Hypothalamus (tissue), 51 donors: ENCODE measurements at regions not wholly inside any gene's neighbourhood (a gene's known extent, or its start where the extent isn't known, plus 50 kb on each side); places are given as distances from the start of the nearest gene placed in this dataset.

ENCODE experiments used
- DNase-seq, 51 donors: peaks; one replicate each; lab custom pipeline; 2025; lab: John Stamatoyannopoulos, UW

DNA sequence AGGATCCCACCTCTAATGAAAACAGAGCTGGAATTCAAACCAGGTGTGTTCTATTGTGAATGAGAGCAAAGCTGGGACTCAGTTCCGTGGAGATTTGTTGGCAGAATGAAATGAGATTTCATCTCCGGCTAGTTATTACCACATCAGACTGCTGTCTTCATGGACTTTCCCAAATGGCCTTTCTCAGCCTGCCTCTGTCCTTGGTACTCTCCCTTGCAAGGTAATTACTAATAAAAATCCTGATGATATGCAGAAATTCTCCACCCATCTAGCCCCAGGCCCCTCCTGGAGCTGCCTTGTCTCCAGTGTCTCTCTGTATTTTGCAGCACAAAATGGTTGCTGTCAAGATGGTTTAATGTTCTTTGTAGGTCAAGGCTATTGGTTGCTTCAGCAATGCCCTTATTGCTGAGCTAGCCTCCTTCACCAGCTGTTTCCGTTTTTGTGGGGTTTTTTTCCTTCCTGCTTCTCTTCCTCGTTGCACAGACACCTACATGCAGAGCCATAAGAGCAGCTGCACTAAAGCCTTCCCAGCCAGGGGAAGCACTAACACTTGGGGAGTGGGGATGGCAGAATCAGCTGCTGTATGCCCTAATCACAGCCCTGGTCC is 185.0 kb upstream of the GHITM start:
- no peak for DNase-seq

DNA sequence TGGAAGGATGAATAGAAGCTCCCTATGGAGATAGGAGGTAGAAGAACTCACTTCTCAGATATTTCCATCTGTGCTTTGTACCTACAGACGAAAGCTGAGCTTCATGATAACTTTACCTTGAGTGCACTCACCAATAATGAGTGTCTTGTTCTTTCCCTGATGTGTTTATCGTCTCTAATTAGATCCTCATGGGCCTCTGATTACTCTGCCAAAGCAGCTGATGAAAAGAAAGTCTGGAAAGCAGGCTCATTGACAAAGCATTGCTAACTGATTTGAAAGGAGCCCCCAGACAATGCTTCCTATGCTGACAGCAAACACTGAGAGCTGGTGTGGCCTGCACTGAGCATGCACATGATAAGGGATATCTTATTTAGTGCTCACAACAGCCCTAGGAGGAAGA is 183.9 kb upstream of the GHITM start:
- DNase-seq, result no peak

DNA sequence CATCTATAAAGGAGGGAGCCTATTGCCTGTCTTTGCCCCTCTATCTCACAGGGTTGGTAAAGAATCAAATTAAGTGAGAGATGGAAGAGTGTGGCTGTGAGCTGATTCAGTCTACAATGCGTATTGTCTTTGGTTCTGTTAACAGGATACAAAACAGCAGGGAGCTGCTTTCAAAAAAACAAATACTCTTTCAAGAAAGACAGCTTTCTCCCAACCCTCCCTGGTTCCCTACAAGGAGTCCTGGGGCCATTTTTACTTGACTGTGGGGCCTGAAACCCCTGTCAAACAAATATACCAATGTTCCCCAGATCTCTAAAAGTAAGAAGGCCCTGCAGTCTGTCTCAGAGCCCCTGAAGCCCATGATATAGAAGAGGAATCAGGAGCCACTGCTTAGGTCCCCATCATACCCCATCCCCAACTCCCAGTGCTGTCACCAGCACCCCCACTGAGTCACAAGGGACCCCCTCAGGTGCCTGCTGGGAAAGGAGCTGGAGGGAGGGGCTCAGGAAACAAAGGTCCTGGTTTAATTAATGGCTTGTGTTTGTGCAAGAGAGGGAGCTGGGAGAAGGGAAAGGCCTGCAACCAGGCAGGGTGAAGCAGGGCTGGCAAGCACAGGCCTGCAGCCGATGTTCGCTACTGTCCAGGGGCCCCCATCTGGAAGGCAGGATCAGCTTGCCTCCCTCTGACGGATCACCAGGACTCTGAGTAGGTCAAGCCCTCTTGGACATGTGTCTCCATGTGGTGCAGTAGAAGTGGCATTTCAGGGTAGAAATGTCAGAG is 182.0 kb upstream of the GHITM start:
- no peak for DNase-seq

DNA sequence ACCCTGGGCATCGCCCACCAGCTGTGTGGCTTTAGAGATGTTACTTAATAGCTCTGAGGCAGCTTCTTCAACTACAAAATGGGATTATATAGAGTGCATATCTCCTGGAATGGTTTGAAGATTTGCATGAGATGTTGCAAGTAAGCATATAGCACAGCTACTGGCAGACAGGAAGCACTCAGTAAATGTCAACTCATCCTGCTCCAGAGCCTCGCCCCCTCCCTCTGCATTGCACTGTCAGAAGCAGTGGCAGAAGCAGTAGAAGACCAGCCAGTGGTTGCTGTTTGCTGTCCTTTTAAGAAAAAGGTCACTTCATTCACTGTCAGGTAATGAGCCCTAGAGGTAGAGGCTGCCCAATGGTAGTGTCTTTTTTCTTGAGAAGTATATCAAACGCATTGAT is 180.0 kb upstream of the GHITM start:
- DNase-seq, result no peak

DNA sequence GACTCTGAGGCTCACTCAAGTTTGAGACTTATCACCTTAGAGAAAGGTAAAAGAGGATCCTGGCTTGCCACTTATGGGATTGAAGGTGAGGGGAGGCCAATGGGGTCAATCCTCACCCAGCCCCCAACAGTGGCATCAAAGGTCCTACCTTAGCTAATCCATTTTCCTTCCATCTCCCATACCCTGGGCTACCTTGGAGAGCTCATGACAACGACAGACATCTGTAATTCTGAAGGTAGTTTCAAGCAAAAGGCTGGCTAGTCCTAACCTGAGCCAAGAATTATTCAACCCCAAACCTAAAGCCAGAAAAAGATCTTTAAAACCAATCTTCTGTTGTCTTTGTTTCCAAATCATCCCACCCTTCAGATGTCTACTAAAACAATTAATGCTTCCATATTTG is 179.2 kb upstream of the GHITM start:
- DNase-seq, result no peak

DNA sequence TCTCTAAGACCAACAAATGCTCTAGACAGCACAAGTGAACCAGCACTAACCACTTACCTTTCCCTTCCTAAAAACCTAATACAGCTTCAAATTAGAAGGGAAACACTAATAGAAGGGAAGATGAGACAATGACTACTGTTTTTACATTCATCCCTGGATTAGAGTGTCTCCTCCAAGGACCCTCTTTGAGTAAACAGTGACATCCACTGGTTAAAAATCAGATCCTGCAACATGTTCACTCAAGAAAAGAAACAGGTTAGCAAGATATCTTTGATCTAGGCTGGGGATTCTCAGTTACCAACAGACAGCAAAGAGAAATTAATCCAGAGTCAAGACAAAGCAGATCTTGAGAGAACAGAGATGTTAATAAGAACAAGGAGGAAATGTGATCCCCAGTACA is 177.7 kb upstream of the GHITM start:
- DNase-seq, result no peak

DNA sequence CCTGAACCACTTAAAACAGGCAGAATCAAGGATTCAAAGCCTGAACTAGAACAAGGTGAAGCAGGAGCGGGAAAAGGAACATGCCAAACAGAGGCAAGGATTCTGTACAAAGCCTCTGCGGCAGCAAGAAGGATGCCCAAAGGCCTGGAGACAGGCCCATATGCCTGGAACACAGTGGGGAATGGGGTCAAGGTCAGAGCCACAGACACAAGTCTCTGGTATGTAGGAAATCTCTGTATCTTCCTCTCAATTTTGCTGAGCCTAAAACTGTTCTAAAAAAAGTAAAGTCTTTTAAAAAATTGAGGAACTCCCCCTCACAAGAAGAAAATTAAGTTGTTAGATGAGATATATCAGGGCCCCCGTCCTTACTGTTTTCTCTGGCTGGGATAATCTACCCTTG is 175.9 kb upstream of the GHITM start:
- DNase-seq, result no peak

DNA sequence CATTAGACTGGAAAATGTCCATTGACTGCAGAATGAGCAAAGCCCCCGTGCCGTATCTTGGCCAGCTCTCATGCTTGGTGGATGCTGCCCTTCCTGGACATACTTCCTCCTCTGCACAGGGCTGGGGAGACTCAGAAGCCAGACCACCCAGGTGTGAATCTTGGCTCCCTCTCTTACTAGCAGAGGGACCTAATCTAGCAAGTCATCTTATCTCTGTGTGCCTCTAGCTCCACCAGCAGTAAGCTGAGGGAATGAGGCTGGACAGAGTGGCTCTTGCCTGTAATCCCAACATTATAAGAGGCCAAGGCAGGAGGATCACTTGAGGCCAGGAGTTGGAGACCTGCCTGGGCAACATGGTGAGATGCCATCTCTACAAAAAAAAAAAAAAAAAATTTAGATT is 173.8 kb upstream of the GHITM start:
- no peak for DNase-seq

DNA sequence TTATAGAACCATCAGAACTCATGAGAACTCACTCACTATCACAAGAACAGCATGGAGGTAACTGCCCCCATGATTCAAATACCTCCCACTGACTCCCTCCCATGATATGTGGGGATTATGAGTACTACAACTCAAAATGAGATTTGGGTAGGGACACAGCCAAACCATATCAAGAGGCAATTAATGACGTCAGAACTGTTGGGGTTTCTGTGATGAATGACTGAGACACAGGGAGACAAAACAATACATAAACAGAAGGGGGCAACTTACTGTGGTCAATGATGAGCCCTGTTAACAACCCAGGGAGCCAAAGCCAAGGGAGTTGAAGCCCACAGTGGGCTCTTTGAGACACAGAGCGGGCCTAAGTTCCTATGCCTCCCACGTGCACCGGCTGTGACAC is 171.3 kb upstream of the GHITM start:
- no peak for DNase-seq

DNA sequence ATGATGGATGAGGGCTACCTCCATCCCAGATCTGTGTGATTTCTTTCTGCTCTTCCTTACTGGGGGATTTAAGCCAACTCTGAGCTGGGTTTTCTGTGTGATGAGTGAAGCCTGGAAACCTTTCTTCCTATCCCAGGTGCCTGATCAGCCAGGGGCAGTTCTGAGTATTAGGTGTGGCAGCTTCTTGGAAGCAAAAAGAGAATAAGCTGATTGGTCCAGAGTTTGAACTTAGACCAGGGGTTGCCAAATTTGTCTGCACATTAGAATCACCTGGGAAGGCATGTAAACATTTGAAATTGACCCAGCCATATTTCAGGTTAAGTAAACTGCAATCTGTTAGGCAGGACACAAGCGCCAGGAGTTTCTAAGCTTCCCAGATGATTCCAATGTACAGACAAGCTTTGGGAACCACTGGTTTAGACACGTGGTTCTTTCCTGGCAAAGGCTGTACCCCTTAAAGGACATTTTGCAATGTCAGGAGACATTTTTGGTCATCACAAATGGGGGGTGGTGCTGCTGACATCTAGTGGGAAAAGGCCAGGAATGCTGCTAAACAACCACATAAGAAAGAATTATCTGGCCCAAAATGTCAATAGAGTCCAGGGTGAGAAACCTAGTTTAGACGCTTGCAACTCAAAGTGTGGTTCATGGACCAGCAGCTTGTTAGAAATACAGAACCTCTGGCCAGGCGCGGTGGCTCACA is 160.5 kb upstream of the GHITM start:
- no peak for DNase-seq

DNA sequence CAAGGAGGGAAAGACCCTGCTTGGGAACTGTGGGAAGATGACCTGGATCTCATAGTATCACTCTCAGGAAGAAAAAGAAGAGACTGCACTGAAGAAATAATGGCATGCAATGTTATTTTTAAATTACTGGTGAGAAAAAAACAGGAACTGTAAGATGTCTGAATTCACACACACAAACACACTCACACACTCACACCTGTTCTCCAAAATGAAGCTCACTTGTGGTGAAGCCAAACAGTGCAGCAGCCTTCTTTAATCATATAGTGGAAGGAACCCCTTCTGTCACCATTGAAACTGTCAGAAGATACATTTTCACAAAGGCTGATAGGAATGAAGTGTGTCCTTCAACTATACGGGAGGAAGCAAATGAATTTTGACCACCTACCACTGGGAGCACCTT is 156.5 kb upstream of the GHITM start:
- DNase-seq, result no peak

DNA sequence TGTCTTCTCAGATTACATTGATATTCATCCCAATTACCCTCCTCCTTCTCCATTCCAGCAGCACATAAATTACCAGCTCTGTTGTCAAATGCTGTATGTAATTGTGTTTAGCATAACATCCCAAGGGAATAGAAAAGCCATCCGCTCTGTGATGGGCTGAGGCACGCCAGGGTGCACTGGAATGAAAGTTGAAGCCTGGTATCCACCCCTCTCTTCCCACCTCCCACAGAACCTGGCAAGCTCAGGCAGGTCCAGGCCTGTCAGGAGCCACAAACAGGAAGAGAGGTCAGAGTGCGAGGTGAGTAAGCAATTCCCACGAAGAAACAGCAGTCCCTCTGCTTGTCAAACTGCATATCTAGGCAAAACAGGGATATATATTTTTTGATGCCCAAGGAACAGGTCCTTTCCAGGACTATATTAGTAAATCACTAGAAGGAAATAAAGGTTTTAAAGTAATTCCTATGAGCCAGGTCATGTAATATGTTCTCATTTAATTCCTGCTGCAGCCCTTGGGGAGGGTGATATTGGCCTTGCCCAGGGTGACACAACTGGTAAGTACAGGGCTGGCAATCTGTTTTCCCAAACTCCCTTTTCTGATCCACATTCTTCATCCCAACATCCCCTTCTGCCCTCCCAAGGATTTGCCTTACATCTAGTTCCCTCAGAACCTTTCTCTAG is 155.6 kb upstream of the GHITM start:
- DNase-seq, result no peak

DNA sequence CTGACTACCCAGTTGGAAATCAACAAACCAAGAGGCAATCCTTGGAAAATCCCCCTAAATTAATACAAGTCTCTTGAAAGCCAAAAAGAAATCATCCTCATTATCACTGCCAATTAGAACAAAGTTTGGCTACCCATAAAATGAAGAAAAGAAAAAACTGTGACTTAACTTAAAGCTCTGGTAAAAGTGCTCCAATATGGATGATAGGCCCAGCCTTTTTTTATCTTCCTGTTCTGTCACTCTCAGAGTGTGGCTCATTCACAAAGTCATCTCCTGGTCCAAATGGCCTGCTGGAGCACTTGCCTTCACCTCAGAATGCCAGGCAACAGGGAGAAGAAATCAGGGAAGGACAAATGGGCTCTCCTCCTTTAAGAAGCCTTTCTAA is 155.1 kb upstream of the GHITM start:
- DNase-seq, result no peak

DNA sequence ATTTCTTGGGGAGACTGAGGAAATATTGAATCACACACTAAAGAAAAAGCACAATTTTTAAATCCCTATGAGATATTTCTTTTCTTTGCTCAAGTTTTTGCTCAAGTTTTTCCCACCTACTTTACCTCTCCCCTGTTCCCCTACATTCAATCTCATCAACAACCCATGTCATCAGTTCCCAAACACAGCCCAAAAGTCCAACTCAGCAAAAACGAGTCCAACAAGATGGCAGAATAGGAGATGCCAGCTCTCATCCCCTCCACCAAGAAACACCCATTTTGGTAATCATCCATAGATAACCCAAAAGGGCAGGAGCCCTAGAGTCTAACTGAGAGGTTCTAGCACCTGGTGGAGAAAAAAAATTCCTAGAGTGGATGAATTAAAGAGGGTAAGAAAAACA is 152.5 kb upstream of the GHITM start:
- DNase-seq, result no peak

DNA sequence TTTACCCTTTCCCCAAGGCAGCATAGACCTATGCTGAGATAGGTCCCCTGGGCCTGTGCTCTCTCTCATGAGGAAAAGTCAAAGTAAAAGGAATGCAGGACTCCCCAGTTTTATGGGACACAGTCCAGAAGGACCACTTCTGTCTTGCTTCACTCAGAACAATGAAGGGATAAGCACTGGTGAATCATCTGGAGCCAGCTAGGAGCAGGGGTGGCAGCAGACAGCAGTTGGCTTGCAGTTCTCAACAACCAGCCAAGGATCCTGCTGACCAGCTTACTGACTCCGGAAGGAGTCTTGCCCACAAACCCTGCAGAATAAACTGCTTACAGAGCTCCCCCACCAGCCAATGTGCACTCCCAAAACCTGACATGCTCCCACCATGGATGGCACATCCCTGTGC is 152.1 kb upstream of the GHITM start:
- no peak for DNase-seq

DNA sequence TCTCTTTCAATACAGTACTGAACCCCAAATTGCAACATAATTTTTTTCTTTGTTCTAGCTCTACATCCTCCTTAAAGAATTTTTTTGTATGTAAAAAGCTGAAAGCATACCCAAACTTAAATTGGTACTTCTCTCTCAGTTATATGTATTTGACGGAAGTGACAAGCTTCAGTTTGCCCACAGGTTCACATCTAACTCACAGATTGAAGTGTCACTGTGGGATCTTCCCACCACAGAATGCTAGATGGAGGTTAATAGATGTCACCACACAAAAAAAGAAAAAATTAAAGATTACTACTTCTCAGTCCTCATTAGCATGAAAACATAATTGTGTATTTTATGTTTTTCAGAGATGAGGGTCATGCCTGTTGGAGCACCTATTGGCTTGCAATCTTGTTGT is 150.9 kb upstream of the GHITM start:
- DNase-seq, result no peak

DNA sequence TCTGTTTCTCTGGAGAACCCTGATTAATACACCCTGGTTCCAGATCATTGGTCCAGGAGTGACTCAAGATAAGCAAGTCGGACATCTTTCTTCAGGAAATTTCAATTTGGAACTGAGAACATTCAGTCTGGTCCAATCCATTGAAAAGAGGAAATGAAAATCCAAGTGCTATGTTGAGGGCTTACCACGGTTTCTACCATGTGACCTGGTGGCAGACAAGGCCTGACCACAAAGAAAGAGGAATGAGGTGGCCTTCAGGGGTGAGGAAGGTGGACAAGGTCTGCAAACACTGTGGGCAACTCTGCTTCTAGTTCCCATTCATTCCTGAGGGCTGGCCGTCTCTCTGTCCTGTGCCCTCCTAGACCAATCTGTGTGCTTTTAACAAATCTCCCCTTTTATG is 149.2 kb upstream of the GHITM start:
- peak in 8 of 51 donors; percentile 2 to 31 (median 6) for DNase-seq

DNA sequence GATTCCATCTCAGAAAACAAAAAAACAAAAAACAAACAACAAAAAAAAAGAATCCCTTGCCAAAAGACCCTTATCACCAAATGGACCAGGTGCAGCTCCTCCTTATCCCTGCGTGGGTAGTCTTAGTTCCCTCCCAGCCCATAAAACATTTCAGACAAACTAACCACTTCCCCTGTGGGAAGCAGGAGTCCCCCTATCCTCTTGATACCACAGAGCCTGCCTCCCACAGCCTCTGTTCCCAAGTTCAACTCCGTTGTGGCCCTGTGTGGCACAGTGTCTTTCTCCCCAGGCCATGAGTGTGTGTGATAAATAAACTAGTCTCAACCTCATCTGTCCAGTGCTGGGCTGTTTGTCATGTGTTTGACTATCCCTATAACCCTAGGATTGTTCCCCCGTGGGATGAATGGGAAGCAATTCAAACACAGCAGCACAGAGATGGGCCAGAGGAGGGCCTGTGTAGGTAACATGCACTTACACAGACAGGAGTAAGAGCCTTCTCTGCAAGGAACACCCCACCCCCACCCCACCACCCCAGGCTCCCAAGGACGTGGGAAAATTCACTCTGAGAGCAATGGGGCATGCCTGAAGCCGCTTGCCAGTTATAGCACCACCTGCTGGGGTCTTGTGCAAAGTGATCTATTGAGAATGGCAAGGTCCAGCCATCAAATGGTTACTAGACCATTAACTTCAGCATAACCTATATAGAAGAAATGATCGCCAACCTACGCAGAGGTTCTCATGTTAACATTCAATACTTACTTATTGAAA is 147.1 kb upstream of the GHITM start:
- peak in 1 of 51 donors; percentile 3 for DNase-seq

DNA sequence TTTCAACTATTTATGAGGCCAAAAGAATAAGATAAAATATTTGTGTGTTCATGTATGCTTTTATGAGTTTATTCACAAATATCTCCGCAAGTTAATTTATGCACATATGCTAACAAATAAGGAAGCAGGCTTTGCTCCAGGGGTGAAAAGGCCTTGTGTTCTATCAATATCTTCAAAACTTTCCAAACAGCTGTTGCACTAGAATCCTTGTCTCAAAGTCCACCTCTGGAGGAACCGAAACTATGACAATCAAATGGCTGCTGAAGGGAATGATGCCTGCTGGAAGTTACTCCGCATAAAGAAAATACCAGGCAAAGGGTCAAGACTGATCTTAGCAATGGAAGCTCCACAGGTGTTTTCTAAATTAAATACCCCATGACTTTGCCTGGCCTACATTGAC is 145.0 kb upstream of the GHITM start:
- no peak for DNase-seq

DNA sequence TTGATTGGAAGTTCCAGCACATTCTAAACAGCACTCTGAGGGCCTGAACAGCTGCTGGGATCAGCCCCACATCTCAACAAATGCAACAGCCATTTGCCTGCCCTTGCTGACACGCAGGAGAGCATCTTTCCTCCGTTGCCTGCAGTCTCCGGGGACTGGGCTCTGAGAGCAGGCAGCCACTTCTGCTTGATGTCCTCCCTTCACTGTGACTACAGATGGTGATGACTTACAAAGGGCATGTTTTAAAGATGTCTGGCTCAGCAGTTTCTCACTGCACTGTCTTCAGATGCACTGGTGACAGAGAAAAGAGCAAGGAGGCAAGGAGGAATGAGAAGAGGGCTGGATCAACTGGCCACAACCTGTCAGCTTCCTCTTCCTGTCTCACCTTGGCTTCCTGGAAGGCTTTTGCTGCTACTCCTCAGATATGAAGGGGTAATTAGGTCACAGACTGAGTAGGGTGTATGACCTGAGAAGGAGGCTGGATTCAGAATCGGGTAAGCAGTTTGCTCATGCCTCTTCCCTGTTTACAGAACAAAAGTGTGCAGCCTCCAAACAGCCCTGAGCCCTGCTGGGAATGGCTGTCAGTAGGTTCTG is 143.5 kb upstream of the GHITM start:
- DNase-seq, result no peak
